CD4-positive, alpha-beta T cell treated with Interleukin-12 subunit alpha and Interleukin-12 subunit beta, for 1 hour (primary cell): ENCODE measurements at regions not wholly inside any gene's neighbourhood (a gene's known extent, or its start where the extent isn't known, plus 50 kb on each side); places are given as distances from the start of the nearest gene placed in this dataset.
"Not testable (repeated sequence)": the region's sequence is repeated elsewhere in the genome, so short reads cannot be mapped to it uniquely, and the experiment has no call there.

Source experiments
- DNase-seq: peaks from one replicate; pipeline ENCODE4 v3.0.0-alpha.2; 2020

DNA sequence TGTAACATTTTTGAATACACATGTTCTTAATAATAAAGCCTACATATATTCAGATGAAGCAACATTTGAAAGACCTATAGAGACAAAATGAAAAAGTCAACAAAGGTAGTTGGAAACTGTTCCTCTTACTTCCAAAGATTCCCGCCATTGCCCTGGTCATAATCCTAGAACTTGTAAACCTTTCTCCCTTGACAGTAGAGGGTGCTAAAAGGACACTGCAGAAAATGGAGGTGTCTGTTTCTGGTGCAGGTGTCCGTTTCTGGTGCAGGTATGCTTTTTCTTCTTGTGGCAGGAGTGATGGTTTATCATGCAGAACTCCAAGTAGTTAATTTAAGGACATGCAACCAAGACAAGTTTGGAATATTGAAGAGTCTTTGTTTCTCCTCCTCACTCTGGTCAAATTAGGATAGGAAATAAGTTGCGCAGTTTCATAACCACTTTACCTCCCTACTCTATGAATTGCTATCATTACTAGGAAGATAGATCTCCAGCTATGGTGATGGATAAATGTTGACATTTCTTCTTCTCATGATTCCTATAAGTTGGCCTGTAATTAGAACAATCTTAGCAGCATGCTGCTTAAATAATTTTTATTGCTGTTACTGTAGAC lies 56.0 kb upstream of the FAM174A start:
- peak; percentile 26 for DNase-seq

DNA sequence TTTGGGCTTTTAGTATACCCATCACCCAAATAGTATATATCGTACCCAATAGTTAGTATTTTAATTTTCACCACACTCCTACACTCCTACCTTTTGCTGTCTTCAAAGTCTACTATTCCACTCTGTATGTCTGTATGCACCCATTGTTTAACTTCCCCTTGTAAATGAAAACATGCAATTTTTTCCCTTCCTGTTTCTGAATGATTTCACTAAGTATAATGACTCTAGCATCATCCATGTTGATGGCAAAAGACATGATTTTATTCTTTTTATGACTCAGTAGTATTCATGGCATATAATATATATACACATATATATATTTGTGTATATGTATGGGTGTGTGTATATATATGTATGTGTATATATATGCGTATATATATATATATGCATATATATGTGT lies 63.1 kb upstream of the FAM174A start:
- DNase-seq: no peak

DNA sequence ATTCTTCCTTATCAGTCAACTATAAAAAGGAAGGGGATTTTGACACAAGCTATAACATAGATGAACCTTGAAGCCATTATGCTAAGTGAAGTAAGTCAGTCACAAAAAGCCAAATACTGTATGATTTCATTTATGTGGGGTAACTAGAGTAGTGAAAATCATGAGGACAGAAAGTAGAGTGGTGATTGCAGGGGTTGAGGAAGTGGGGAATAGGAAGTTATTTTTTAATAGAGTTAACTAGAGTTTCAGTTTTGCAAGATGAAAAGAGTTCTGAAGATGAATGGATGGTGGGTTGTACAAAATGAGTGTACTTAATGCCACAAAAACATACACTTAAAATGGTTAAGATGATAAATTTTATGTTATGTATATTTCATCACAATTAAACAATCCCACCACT lies 65.4 kb upstream of the FAM174A start:
- no peak for DNase-seq

DNA sequence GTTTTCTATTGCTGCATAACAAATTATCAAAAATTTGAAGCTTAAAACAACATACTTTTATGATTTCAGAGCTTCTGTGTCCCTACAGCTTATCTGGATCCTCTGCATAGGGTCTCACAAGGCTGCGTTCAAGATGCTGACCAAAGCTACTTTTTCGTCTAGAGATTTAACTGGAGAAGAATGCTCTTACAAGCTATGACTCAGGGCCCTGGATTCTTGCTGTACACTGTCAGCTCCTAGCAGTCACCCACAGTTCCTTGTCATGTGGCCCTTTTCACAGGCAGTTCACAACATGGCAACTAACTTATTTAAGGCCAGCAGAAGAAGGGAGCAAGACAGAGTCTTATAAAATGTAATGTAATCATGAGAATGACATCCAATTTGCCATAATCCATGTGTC lies 70.8 kb upstream of the FAM174A start:
- no peak for DNase-seq

DNA sequence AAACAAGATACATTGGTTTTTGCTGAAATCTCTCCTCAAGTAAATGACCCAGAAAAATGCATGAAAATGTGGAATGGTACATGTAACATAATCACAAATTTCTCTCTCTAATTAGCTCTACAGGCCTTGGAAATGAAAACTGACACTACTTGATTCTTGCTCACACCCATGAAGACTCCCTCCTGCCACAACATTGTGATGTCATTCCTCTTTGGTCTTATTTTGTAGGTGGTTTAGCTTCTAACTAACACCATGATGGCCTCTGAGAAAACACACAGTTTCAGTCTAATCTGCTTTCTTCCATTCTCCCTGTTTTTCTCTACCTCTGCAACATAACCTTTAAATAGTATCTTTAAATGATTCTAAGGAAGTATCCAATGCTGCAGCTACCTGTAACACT lies 78.6 kb upstream of the FAM174A start:
- no peak for DNase-seq

DNA sequence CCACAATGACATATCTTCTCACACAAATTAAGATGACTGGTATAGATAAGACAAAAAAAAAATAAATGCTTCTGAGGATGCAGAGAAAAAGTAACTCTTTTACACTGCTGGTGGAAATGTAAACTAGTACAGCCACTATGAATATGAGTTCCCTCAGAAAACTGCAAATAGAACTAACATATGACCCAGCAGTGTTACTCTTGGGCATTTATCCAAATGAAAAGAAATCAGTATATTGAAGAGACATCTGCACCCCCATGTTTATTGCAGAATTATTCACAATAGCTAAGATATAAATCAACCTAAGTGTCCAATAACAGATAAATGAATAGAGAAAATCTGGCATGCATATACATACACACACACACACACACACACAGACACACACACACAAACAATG lies 83.0 kb upstream of the FAM174A start:
- DNase-seq: no peak

DNA sequence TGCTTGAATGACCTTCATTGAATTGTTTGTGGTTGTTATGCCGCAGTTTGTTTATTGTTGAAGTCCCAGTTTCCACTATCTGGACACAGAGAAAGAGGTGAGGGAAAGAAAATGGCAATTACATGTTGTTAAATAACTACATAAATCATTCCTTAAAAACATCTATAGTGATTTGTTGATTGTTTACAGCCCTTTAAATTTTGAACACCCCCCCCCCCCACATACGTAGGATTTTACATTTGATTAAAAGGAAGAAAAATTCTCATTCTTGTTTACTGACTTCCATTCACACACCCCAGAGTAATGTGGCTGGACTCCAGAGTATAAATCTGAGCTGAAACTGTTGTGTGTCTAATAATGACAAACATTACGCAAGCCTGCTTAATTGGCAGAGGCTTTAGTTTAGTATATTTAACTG lies 87.1 kb upstream of the FAM174A start:
- DNase-seq: no peak

DNA sequence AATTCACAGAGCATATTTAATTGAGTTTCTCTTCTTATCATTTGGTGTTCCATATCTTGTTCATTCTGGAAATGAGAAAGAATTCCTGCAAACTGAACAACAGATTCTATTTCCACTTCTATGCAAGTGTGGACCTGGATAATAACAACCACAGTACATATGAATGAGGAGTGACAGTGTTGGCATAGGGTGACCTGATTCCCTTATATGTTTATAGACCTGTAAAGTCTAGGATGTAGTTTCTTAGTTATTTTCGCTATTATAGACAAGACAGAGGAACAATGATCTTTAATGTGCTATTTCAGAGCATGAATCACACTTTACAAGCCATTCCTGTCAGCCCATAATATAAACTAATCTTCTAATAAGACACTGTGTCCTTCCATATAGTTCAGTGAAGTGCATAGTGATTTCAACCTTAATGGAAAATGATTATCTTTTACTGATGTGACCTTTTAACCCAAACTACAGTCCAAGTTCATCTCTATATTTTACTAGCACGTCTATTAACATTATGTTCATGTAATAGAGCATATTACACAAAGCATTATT lies 88.2 kb upstream of the FAM174A start:
- no peak for DNase-seq

DNA sequence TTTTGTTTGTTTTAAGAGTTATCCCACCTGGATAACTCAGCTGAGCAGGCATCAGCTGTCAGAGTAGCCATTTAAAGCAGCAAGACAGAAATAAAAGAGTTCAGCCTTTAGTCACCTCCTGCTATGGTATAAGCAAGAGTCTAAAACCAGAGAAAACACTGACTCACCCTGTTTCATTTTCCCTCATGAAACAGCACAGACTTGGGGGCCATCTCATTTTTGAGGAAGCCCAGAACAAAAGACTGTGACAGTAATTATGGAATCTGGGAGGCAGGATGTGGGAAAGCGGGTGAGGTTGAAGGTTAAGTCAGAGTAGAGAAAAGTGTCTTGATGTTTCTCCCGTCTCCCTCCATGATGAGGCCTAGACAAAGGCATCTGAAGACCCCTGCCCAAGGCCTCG lies 90.2 kb upstream of the FAM174A start:
- DNase-seq: no peak

DNA sequence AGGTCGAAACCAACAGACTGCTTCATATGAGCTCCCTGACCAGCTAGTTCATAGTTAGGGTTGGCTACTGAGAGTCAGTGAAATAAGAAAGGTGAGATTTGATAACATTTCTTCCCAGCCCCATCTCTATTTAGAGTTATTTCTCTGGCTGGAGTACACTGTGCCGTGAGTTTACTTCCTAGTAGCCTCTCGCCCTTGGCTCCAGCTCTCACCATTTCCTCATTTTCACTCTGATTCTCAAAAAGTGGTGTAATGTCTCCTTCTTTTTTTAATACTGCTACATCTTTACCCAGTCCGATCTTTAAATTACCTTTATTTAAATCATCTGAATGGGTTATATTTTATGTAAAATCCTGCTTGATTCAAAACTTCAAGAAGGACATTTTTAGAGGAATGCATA lies 100.4 kb upstream of the FAM174A start:
- DNase-seq: no peak

DNA sequence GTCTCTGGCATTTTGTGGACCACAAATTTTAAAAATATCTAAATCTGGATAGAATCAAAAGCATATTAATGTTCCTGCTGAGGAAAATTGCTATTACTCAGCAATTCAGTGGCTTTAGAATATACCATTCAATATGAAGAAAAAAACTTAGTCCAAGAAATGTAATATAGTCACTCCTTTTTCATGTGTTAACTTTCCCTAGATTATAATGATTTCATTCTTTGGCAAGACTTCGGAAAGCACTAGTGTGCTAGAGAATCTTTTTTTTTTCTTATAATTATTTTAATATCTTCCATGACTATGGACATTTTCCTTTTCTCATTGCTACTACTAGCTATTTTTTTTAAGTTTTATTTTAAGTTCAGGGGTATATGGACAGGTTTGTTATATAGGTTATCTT lies 102.4 kb upstream of the FAM174A start:
- DNase-seq: no peak

DNA sequence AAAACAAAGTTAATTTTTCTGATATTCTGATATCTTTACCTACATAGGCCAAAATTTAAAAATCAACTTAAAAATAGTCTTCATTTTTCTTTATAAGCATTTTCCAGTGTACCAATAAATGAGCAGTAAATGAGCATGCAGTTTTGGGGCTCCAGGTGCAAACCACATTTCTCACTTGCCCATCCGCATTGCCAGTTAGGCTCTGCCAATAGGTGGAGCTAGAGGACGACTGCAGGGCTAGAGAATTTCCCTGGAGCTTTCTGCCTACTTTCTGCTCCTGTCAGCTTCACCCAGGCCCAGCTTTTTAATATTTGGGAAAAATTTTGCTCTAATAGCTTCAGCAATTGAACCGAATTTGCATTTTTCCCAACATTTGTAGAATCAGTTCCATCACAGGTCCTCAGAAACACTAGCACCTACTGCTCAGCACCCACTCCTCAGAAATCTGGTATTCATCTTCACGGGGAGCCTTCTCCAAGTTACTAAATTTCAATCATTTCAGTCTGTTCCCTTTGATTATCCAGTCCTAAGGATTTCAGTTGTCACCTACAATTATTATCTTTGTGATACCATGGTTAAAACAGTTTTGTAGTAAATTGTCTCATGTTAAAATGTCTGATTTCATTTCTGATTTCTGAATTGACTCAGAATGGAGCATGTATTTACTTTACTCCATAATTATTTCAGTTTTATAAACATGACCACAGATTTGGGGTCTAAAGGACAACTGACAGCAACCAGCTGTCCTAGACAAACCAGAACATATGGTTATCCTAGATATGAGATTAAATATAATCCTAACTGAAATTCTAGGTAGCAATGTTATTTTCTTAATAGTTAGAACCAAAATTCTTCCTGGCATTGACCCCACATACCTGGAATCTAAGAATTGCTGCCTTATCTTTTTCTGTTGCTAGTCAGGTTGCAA lies 104.6 kb upstream of the FAM174A start:
- peak; percentile 36 for DNase-seq

DNA sequence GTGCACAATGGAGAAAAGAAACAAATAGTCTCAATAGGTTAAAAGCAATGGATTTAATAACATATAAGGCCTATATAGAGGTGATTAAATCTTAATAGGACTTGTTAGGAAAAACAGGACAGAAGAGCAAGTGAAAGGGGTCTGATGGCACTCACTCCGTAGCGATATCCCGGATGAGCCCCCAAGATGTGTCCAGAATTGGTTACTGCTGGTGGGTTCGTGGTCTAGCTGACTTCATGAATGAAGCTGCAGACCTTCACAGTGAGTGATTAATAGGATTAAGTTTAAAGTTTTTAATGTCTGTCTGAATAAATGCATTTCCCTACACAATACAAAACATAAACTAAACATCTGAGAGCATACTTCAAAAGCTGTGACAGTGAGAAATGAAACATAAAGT lies 110.4 kb upstream of the FAM174A start:
- DNase-seq: no peak

DNA sequence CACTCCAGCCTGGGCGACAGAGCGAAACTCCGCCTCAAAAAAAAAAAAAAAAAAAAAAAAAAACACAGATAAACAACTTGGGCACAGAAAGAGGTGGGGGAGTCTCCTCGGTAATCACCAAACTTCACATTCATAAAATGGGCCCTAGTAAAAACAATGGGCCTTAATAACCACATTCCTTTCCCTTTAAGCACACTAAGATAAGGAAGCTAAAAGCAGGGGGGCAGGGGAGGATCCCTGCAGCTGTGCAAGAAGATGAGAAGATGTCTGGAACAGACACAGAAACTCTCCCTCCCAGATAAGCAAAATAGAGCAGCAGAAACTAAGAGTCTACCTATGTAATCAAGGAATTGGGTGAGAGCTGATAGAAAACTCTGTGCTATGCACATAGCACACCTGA lies 111.2 kb upstream of the FAM174A start:
- no peak for DNase-seq

DNA sequence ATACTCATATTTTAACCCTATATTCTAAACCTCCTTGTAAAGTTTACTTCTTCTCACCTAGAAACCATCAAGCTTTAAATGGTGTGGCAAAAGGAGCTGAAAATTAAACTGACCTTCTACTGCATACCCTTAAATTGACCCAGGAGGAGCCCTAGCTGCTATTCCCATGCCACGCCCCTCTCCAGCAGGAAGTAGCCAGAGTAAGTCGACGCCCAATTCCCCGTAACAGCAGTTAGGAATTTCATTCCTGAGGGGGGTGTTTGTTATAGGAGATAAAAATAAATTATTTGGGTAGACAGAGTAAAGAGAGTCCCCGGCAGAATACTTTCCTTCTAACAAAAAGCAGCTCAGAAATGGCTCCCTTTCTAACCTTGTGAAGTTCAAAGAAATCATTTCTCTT lies 111.8 kb upstream of the FAM174A start:
- DNase-seq: no peak

DNA sequence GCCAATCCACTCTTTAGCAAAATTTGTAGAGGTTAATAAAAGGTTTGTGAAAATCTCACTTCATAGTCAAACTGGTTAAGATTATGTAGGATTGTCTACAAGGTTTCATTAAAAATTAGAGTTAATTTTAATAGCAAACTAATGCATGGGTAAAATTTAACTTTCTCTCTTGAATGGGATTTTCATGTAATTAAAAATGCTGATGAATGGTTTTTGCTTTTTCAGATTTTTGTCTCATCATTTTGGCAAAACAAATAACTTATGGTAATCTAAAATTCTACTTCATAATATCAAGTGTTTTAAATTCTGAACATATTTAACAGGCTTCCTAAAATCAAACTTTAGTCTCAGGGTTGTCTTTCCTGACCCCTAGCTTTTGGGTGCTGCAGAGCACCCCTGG lies 113.8 kb upstream of the FAM174A start:
- DNase-seq: no peak

DNA sequence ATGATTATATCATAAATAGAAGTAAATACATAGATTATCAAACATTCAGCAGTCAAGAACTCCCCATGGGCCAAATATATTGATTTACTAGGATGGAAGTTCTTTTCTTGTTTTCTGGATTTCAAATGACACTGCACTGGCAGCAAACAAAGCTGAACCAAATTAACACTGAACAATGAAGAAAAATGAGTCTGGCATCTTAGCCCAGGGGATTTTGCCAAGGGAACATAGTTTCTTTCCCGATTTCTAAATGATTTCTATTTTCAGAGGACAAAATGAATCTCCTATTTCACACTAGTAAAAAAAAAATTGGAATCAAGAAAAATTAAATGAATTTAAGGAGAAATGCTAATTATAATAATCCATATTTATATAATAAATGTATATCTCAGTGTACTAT lies 116.9 kb upstream of the FAM174A start:
- DNase-seq: no peak

DNA sequence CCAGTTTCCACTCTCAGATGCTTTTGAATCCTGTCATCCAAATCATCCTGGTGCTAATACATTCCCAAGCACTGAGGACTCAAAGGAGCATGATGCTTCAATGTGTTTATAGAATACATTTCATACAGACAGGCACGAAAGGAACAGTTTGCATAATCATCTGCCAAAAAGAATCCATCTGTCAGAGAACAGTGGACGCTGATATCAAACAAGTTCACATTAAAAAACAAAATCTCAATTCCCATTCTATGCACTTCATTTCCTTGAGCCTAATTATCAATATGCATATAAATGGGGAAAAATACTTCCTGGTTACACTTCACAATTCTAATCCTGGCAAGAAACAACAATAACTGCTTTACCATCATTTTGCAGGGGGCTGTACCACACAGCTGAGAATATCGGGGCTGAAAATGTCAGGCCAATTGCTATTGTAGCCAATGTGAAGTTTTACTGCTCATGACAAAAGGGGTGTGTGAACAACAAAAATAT lies 125.5 kb upstream of the FAM174A start:
- no peak for DNase-seq

DNA sequence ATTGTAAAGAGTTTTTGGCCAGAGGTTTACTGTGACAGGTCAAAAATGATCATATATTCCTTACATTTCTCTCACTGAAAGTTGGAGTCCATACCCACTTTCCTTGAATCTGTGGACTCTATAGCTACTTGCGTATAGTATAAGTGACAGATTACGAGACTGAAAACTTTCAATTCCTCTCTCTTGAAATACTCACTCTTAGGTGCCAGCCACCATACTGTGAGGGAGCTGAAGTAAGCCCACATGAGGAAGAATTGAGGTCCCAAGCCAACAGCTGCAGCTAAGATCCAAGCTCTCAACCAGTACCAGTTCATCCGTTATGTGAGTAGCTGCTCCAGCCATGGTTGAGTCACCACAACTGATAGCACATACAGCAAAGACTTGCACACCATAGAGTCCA lies 128.1 kb upstream of the FAM174A start:
- DNase-seq: no peak

DNA sequence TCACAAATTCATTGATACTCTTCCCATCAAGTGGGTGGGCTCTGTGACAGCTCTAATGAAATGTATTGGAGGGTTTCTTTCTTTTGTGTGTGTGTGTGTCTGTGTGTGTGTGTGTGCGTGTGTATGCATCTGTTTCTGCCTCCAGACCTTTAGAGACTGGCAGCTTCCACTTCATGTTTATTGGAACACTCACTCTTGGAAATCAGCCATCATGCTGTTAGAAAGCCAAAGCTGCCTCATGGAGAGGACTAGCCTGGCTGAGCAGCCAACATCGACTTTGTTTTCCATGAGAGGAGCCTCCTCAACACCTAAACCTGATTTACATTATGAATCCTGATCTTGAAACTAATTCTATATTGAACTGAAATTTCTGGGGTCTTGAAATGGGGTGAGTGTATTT lies 128.5 kb upstream of the FAM174A start:
- DNase-seq: no peak

DNA sequence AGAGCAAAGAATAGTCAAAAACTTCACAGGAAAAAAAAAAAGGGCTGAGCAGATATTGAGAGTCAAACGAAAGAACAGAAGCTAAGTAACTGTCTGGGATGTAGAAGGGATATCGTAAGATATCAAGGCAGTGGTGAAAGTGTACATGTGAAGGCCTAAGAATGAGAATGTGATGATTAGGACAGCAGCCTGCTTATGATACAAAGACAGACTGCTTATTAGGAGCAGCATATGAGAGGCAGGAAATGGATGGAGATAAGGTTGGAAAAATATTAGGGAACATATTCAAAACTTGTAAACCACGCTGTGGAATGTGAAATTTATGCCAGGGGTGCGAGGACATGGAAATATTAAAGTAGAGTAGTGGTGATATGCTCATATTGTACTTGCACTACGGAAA lies 133.1 kb upstream of the FAM174A start:
- no peak for DNase-seq

DNA sequence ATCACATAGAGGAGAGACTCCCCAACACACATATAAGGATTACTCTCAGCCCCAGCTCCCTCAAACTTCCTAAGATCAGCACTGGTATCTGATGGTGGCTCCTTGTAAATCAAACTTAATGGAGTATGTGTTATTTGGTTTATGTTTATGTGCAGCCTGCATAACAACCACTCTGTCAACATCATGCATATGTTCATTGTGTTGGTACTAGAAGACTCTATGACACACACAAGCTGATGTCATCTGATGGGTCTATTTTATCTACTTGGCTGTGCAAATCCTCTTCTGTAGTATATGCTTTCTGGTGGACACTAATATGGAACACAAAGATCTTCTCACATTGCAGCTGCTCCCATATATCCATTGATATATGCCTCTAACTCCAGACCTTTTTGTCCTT lies 134.0 kb upstream of the FAM174A start:
- no peak for DNase-seq

DNA sequence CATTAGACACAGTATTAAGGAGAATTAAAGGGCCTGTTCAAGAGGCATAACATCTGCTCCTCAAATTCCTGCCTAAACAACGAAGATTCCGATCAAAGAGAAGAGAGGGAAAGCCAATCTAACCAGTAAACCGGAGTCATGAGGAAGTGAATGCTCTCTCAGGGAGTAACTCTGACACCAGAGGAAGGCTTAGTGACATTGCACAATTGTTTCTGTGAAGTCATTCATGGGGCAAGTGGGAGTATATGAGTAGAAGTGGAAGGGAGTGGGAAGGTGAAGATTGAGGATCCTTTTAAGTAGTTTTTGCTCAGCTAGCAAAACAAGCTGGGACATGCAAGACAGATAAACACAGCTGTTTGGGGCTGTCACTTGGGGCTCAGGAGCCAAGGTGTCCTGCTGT lies 136.4 kb upstream of the FAM174A start:
- not testable (repeated sequence) for DNase-seq

DNA sequence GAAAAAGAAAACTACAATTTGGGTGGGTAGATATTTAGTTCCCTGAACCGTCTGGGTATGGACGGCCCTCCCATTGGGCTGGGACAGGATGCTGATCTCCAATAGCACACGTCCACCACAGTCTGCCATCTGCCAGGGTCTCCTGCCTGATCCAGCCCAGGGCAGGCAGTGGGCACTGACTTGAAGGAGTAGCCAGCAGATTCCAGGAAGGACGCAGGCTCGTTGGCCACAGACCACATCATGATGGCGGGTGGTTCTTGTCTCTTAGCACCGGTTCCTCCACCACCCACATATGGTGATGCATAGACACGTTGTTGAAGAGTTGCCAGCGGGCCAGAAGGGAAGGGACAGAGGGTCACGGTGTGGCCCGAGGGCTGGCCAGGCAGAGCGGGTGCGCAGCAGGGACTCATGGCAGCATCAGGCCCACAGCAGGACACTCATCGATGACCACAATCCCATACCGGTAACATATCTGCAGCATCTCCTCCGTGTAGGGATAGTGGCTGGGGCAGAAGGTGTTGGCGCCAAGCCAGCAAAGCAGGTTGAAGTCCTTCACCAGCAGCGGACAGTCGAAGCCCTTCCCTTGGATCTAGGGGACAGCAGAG lies 155.8 kb upstream of the FAM174A start:
- DNase-seq: not testable (repeated sequence)
